SH-SY5Y (cell line): ENCODE measurements at regions not wholly inside any gene's neighbourhood (a gene's known extent, or its start where the extent isn't known, plus 50 kb on each side); places are given as distances from the start of the nearest gene placed in this dataset.

Experiments used
- GATA2 ChIP-seq: IDR thresholded peaks from 2 replicates; pipeline ENCODE4 v1.6.1; 2011; ENCODE audit warnings: mild to moderate bottlenecking, low read depth, low read length
- GATA3 ChIP-seq: IDR thresholded peaks from 2 replicates; pipeline ENCODE4 v1.6.1; 2011; ENCODE audit warnings: low read depth, mild to moderate bottlenecking, low read length, moderate library complexity

GRCh38 chr10:44217274-44217820 lies 167.6 kb downstream of the CXCL12 start:
- TF ChIP-seq GATA2 (no peak), GATA3 (no peak)
